CD4-positive, alpha-beta T cell (primary cell): ENCODE measurements at regions not wholly inside any gene's neighbourhood (a gene's known extent, or its start where the extent isn't known, plus 50 kb on each side); places are given as distances from the start of the nearest gene placed in this dataset.
"Not testable (repeated sequence)": the region's sequence is repeated elsewhere in the genome, so short reads cannot be mapped to it uniquely, and the experiment has no call there.

Experiments
- ATAC-seq: fragments of 200-7000 bp; cut with Tn5 transposase; one replicate; pipeline ENCODE4 v1.10.0; 2022; ENCODE audit warnings: mild to moderate bottlenecking; ENCODE audit not compliant: poor library complexity
- CTCF ChIA-PET: fragments of 350-600 bp; sonication (Branson Sonifier 250); formaldehyde crosslinking; loops from one replicate; lab custom pipeline; 2021; ENCODE audit warnings: antibody characterized with exemption, inconsistent platforms; lab: Charles Lee
- POLR2A ChIA-PET: fragments of 350-600 bp; sonication (Branson Sonifier 250); formaldehyde crosslinking; loops from one replicate; lab custom pipeline; 2021; ENCODE audit warnings: antibody characterized with exemption, inconsistent platforms; lab: Charles Lee
- DNase-seq, 14 experiments: peaks; one replicate each; pipeline ENCODE4 v3.0.0-alpha.2; 2013 to 2020; ENCODE audit warnings: mixed read lengths in 2 of 14
- H3K27ac ChIP-seq, 2 donors: one replicate each; pipeline versions ENCODE4 v1.5.1 to v1.7.0; 2013; ENCODE audit warnings: low read length in 2 of 2, low read depth in 1 of 2, mild to moderate bottlenecking in 1 of 2
- H3K27me3 ChIP-seq, 2 experiments: 1 replicate in 1 of 2; 2 replicates in 1 of 2; pipeline versions ENCODE4 v1.6.1 to v1.7.0; 2013; ENCODE audit warnings: low read length in 2 of 2, control low read depth in 1 of 2, mild to moderate bottlenecking in 1 of 2, moderate library complexity in 1 of 2; ENCODE audit not compliant: insufficient read depth in 2 of 2, control insufficient read depth in 1 of 2
- H3K36me3 ChIP-seq: one replicate; pipeline ENCODE4 v1.6.1; 2013; ENCODE audit warnings: low read length, control low read depth; ENCODE audit not compliant: insufficient read depth
- H3K4me1 ChIP-seq: one replicate; pipeline ENCODE4 v1.6.1; 2013; ENCODE audit warnings: low read length, control low read depth; ENCODE audit not compliant: insufficient read depth
- H3K4me3 ChIP-seq: one replicate; pipeline ENCODE4 v1.5.1; 2013; ENCODE audit warnings: mild to moderate bottlenecking, low read length, moderate library complexity
- H3K9me3 ChIP-seq, 2 experiments: 1 replicate in 1 of 2; 2 replicates in 1 of 2; pipeline versions ENCODE4 v1.6.1 to v1.7.0; 2013; ENCODE audit warnings: low read length in 2 of 2, mild to moderate bottlenecking in 2 of 2, control low read depth in 1 of 2, moderate library complexity in 1 of 2; ENCODE audit not compliant: control insufficient read depth in 1 of 2, insufficient read depth in 1 of 2
- H3K27ac Mint-ChIP-seq: one replicate; pipeline ENCODE4 v1.8.0; 2020; ENCODE audit warnings: mixed read lengths
- H3K27me3 Mint-ChIP-seq: one replicate; pipeline ENCODE4 v1.8.0; 2021; ENCODE audit warnings: mixed read lengths
- H3K36me3 Mint-ChIP-seq: one replicate; pipeline ENCODE4 v1.8.0; 2021; ENCODE audit warnings: low read depth, mixed read lengths
- H3K4me1 Mint-ChIP-seq: one replicate; pipeline ENCODE4 v1.8.0; 2021; ENCODE audit warnings: low read depth, mixed read lengths
- H3K4me3 Mint-ChIP-seq: one replicate; pipeline ENCODE4 v1.8.0; 2020; ENCODE audit warnings: mild to moderate bottlenecking, mixed read lengths
- H3K9me3 Mint-ChIP-seq: one replicate; pipeline ENCODE4 v1.8.0; 2020; ENCODE audit warnings: mixed read lengths
- intact Hi-C, 2 experiments: fragments of 100-400 bp; cut with DNase I in 1 of 2; cut with micrococcal nuclease in 1 of 2; formaldehyde crosslinking; loops; one replicate each; pipeline versions ENCODE4 v1.15.1 to v1.9.0; 2023 to 2025; cut with DNase I, micrococcal nuclease

DNA sequence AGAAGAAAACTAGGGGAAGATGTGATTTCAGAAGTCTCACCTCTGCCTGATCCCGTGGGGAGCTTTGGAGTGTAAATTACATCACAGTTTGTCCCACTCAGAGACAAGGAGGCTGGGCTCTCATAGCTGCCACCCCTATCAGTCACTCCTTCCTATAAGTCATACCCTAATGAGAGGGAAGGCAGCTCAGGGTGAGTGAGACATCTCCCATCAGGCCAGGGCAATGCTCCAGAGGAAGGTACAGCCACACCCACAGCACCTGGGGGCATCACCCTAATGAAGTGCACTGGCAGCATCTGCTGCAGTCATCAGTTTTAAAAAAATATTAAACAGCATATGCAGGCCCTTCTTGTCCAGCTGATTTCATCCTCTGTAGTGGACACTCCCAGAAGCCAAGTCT is 223.1 kb upstream of the NBPF12 start:
- POLR2A ChIA-PET, H3K4me3 ChIP-seq, DNase-seq, CTCF ChIA-PET, H3K27me3 Mint-ChIP-seq, H3K4me1 ChIP-seq, H3K27ac Mint-ChIP-seq, H3K9me3 Mint-ChIP-seq, H3K36me3 Mint-ChIP-seq, H3K9me3 ChIP-seq, H3K27ac ChIP-seq, ATAC-seq, H3K4me1 Mint-ChIP-seq, H3K4me3 Mint-ChIP-seq, intact Hi-C loops, H3K27me3 ChIP-seq, H3K36me3 ChIP-seq: not testable (repeated sequence)

DNA sequence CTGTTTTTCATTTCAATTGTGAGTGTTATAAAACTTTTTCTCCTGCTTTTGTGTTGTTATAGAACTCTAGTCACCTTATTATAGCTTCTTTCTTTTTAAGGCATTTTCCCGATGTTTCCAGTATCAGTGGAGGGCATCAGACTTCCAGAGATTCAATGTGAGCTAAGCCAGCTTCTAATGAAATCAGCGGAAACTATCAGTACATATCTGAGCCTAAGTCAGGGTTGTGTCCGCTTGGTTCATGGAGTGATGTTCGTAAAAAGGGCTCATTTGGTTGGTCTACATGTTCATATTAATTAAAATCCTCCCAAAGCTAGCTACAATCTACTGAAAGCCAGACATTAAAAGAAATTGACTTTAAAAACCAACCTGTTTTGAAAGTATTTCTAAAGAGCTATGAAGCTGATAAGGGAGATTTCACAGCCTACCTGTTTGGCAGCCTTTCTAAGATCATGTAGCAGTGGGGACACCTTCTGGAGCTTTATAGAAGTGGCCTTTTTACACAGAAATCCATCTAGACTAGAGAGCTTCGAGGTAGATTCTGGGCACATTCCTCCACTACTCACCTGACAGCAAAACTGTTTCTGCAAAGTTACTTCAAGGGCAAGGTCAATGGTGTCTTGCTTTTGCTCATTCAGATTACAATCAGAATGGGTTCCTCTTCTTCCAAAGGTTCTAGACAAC is 227.1 kb upstream of the NBPF12 start:
- POLR2A ChIA-PET, H3K36me3 Mint-ChIP-seq, H3K9me3 Mint-ChIP-seq, H3K4me3 Mint-ChIP-seq, H3K27me3 ChIP-seq, H3K27ac ChIP-seq, H3K36me3 ChIP-seq, CTCF ChIA-PET, H3K27ac Mint-ChIP-seq, H3K4me1 ChIP-seq, H3K9me3 ChIP-seq, H3K4me1 Mint-ChIP-seq, H3K27me3 Mint-ChIP-seq, H3K4me3 ChIP-seq, intact Hi-C loops: not testable (repeated sequence)
- DNase-seq (peak in 4 of 14 experiments; percentile 1 to 60 (median 50)), ATAC-seq (peak; percentile 64)

DNA sequence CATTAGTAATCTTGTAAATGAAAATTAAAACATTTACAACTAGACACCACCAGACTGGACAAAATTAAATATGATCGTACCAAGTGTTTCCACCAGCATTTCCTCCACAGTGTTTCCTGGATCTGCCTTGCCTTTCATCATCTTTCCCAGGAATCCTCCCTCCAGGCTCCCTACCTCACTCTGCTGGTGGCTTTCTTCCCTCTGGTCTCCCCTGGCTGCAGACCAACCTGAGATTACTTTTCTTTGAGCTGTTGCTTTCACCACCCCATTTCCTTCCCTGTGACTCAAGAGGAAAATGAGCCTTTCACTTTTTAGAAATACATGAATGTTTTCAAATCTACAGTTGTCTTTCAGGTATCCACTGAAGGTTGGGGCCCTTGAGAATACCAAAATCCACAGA is 228.8 kb upstream of the NBPF12 start:
- H3K36me3 Mint-ChIP-seq, H3K4me1 Mint-ChIP-seq, H3K27me3 Mint-ChIP-seq, H3K9me3 ChIP-seq, H3K9me3 Mint-ChIP-seq, H3K4me1 ChIP-seq, POLR2A ChIA-PET, ATAC-seq, H3K36me3 ChIP-seq, DNase-seq, H3K27ac Mint-ChIP-seq, CTCF ChIA-PET, H3K4me3 Mint-ChIP-seq, H3K27me3 ChIP-seq, H3K4me3 ChIP-seq, intact Hi-C loops, H3K27ac ChIP-seq: not testable (repeated sequence)

DNA sequence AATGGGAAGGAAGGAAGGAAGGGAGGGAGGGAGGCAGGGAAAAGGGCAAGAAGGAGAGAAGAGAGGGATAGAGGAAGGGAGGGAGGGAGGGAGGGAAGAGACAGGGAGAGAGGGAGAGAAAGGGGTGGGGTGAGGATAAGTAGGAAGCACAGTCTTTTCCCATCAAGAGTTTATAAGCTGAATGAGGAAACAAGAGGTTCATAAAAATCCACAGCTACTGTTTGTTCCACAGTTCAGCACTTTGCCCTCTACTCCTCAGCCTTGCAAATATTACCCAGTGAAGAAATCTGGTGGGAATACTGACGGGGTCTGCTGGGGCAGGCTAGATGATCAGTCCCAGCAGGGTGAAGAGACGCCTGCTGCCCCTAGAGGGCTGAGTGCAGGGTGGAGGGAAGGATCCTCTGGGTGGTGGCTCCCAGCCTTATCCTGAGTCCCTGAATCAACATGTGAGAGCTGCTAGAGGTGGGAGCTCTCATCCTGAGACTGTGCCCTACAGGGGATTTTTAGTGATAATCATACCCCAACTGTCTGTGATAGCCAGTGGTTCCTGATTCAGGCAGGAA is 233.9 kb upstream of the NBPF12 start:
- H3K27me3 ChIP-seq, intact Hi-C loops, POLR2A ChIA-PET, H3K9me3 ChIP-seq, ATAC-seq, H3K27me3 Mint-ChIP-seq, H3K36me3 ChIP-seq, H3K4me3 Mint-ChIP-seq, H3K4me1 Mint-ChIP-seq, H3K27ac ChIP-seq, DNase-seq, H3K27ac Mint-ChIP-seq, CTCF ChIA-PET, H3K4me1 ChIP-seq, H3K4me3 ChIP-seq, H3K36me3 Mint-ChIP-seq, H3K9me3 Mint-ChIP-seq: not testable (repeated sequence)

DNA sequence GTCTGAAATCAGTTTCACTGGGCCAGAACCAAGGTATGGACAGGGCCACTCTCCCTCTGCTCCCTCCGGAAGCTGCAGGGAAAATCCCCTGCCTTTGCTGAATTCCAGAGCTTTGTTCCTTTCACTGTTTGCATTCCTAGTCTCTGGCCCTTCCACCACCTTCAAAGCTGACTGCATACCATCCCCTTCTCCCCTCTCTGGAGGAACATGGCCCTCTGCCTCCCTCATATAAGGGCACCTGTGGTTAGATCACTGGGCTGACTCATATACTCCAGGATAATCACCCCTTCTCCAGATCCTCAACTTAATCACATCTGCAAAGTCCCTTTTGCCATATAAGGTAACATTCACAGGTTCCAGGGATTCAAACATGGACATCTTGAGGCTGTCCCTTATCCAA is 236.8 kb upstream of the NBPF12 start:
- DNase-seq: not testable (repeated sequence)

DNA sequence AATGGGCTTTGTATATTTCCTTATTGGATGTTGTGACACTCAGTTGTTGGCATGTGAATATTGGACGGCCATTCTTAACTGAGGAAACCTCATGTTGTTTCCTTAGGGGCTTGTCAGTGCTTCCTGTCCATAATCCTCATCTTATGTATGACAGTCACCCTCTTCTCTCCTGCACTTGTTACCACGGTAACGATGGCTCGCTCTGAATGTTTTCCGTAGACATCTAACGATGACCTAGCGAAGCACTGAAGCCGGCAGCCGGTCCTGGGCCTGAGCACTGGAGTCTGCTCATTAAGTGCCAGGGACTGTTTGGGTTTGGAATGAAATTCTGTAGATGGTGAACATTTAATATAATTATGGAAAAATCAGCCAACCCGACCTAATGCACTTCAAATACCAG is 242.7 kb upstream of the NBPF12 start:
- H3K4me3 ChIP-seq, ATAC-seq, H3K4me1 Mint-ChIP-seq, intact Hi-C loops, H3K36me3 Mint-ChIP-seq, CTCF ChIA-PET, H3K27me3 ChIP-seq, H3K9me3 Mint-ChIP-seq, DNase-seq, H3K27ac ChIP-seq, H3K36me3 ChIP-seq, H3K9me3 ChIP-seq, POLR2A ChIA-PET, H3K4me3 Mint-ChIP-seq, H3K27me3 Mint-ChIP-seq, H3K4me1 ChIP-seq, H3K27ac Mint-ChIP-seq: not testable (repeated sequence)

More for the DNA sequence above, 236.8 kb upstream of the NBPF12 start:
- H3K27ac Mint-ChIP-seq, H3K4me3 Mint-ChIP-seq, H3K4me1 Mint-ChIP-seq, H3K4me3 ChIP-seq, H3K9me3 ChIP-seq, H3K27me3 ChIP-seq, ATAC-seq, H3K36me3 Mint-ChIP-seq, H3K27me3 Mint-ChIP-seq, POLR2A ChIA-PET, H3K9me3 Mint-ChIP-seq, H3K36me3 ChIP-seq, CTCF ChIA-PET, H3K4me1 ChIP-seq, intact Hi-C loops, H3K27ac ChIP-seq: not testable (repeated sequence)

DNA sequence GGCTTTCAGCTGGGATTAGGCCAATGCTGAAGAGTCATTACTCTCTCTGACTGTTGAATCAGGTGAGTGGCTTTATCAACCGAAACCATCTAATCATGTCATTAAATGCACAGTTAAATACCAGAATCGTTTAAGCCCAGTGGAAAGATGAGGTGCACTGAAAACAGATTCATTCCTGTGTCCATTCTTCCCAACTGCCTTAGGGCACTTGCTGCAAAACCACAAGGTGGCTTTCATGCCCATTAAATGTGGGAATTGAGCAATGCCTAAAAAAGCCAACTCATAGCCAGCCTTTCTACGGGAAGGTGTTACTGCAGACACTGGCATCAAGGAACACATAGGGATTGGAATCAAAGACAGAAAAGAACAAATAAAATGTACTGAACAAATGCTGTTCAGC is 246.3 kb upstream of the NBPF12 start:
- H3K36me3 Mint-ChIP-seq, ATAC-seq, POLR2A ChIA-PET, CTCF ChIA-PET, H3K4me3 Mint-ChIP-seq, H3K27me3 ChIP-seq, H3K27me3 Mint-ChIP-seq, H3K9me3 Mint-ChIP-seq, H3K4me3 ChIP-seq, H3K4me1 ChIP-seq, H3K27ac Mint-ChIP-seq, H3K27ac ChIP-seq, H3K36me3 ChIP-seq, intact Hi-C loops, H3K4me1 Mint-ChIP-seq, H3K9me3 ChIP-seq, DNase-seq: not testable (repeated sequence)
